OCI-LY1 (cell line): ENCODE measurements at regions not wholly inside any gene's neighbourhood (a gene's known extent, or its start where the extent isn't known, plus 50 kb on each side); places are given as distances from the start of the nearest gene placed in this dataset.

Source experiments
- CTCF ChIP-seq: fragments of 200-600 bp; sonication (generic), shearing (Covaris generic); IDR thresholded peaks from 2 replicates; pipeline ENCODE4 v1.5.1; 2017; ENCODE audit warnings: mild to moderate bottlenecking, antibody characterized with exemption, low read length, moderate library complexity, mixed read lengths
- EZH2 ChIP-seq: fragments of 200-600 bp; sonication (generic), shearing (Covaris generic); IDR thresholded peaks from 2 replicates; pipeline ENCODE4 v1.8.0; 2017; ENCODE audit warnings: borderline replicate concordance, mixed run types, mild to moderate bottlenecking, antibody characterized with exemption, low read length, moderate library complexity, mixed read lengths

GRCh38 chr12:92452763-92453162 is 250.0 kb upstream of the PLEKHG7 start:
- no peak for TF ChIP-seq CTCF
- TF ChIP-seq EZH2 = no peak
